22Rv1 (cell line): ENCODE measurements at regions not wholly inside any gene's neighbourhood (a gene's known extent, or its start where the extent isn't known, plus 50 kb on each side); places are given as distances from the start of the nearest gene placed in this dataset.

Experiments
- H3K27ac ChIP-seq: fragments of 450-650 bp; 2 replicates; pipeline ENCODE4 v1.5.1; 2017
- ZFX ChIP-seq: fragments of 450-650 bp; IDR thresholded peaks from 2 replicates; pipeline ENCODE4 v1.6.1; 2017; ENCODE audit warnings: antibody characterized with exemption, borderline replicate concordance
- TF ChIP-seq, protein P1 (sequence below): fragments of 450-650 bp; IDR thresholded peaks from 2 replicates; pipeline ENCODE4 v1.5.1; 2017; ENCODE audit warnings: mild to moderate bottlenecking

DNA sequence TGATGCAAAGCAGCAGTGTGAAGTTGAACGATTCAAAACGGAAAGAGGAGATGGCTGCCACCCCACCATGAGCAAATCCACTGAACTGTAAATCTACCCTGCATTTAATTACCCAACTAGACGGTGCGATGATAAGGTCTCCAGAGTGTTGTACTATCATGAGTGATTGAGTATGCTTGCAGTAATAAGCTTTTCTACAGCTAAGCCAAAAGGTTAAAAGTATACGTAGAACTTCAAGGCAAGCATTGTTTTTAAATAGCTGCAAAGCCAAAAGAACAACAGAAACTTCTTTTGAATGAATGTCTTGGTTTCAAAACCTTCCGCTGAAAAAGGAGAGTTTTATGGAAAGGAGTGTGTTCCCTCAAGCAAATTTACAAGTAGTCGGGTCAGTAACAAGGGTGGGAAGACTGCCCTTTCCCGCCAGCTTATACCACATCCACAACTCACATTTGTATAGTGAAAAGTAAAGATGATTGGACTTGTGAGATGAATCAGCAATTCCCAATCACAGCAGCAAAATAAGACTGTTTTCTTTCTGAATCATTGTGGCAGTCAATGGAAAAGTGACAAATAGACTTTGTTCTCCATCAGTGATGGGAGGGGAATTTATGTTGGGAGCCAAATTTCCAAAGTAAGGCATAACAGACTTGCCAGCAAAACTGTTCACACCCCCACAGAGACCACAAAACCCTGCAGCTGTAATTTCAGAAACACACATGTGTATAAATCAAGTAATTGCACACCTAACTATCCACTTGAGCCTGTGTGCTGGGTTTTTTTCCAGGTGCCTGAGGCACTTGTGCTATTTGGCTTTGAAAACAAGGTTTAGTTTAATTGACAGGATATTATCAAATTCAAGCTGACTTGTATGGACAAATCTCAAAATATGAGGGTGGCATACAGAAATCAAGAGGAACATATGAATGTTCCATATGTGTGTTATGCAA lies 407.7 kb upstream of the GRAMD2B start:
- H3K27ac ChIP-seq = no peak overlapping the region
- TF ChIP-seq, protein P1, sequence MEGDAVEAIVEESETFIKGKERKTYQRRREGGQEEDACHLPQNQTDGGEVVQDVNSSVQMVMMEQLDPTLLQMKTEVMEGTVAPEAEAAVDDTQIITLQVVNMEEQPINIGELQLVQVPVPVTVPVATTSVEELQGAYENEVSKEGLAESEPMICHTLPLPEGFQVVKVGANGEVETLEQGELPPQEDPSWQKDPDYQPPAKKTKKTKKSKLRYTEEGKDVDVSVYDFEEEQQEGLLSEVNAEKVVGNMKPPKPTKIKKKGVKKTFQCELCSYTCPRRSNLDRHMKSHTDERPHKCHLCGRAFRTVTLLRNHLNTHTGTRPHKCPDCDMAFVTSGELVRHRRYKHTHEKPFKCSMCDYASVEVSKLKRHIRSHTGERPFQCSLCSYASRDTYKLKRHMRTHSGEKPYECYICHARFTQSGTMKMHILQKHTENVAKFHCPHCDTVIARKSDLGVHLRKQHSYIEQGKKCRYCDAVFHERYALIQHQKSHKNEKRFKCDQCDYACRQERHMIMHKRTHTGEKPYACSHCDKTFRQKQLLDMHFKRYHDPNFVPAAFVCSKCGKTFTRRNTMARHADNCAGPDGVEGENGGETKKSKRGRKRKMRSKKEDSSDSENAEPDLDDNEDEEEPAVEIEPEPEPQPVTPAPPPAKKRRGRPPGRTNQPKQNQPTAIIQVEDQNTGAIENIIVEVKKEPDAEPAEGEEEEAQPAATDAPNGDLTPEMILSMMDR = no peak
- TF ChIP-seq ZFX = no peak

DNA sequence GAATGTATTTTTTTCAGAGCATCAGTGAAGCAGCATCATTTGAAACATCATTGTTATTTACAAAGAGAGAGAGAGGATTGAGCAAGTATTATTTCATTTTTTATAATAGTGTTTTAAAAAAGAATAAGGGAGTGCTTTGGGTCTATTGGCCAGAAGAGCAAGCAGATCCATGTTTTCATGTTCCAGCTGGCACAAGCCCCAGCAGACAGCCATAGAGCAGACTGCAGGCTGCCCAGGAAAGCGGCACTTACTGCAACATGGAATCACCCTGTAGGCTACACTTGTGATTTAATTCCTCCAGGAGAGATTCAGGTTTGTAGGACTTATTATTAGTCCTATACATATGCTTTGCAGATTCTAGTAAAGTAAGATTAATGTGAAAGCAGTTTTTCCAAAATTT lies 407.0 kb upstream of the GRAMD2B start:
- H3K27ac ChIP-seq = no peak overlapping the region
- no peak for TF ChIP-seq ZFX
- TF ChIP-seq, protein P1 = no peak

DNA sequence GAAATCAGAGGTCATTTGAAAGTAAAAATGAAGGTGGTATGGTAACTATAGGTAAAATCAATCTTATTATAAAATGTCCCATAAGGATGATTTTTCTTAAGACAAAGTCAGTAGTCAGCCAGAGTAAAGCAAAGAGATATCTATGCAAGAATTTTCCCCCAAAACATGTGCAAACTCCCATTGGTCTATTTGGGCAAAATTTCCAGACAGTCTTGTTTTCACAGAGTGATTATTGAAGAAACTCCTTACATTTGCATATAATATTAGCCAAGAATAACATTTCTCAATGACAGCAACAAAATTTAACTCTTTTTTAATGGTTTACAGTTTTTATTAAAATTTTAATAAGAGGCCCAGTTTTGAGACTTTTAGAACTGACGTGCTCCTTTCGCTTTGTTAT lies 406.1 kb upstream of the GRAMD2B start:
- H3K27ac ChIP-seq = no peak overlapping the region
- TF ChIP-seq, protein P1 = no peak
- no peak for TF ChIP-seq ZFX

GRCh38 chr5:126020770-126021169 lies 402.4 kb upstream of the GRAMD2B start:
- TF ChIP-seq, protein P1 = no peak
- TF ChIP-seq ZFX = no peak
- no peak overlapping the region for H3K27ac ChIP-seq

GRCh38 chr5:126023994-126024441 lies 399.2 kb upstream of the GRAMD2B start:
- no peak overlapping the region for H3K27ac ChIP-seq
- TF ChIP-seq, protein P1 = no peak
- TF ChIP-seq ZFX = no peak

DNA sequence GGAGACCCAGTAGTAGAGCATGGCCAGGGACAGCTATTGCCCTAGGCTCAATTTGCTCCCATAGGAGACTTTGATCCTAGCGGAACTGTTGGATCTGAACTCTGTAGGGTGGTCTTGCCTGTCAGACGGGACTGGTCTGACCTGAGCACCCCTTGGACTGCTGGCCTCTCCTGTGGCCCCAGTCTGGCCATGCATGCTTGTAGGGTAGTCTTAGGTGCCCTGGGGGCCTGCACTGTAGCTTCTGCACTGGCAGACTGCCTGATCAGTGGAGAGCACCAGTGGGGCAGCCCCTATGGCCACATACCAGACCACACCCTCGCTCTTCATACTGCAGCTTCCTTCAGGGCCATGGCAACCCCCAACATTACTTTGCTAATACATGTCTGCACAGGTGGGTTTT lies 396.1 kb upstream of the GRAMD2B start:
- TF ChIP-seq, protein P1 = no peak
- TF ChIP-seq ZFX = no peak
- no peak overlapping the region for H3K27ac ChIP-seq

GRCh38 chr5:126027652-126028051 lies 395.6 kb upstream of the GRAMD2B start:
- no peak for TF ChIP-seq ZFX
- TF ChIP-seq, protein P1 = no peak
- no peak overlapping the region for H3K27ac ChIP-seq
